Stimulated activated CD4-positive, alpha-beta T cell treated with anti-CD3 and anti-CD28 coated beads, Interleukin-1b, Interleukin-23, amount 100 ng/mL, for 4 hours (primary cell): ENCODE measurements at regions not wholly inside any gene's neighbourhood (a gene's known extent, or its start where the extent isn't known, plus 50 kb on each side); places are given as distances from the start of the nearest gene placed in this dataset.

Source experiments
- DNase-seq, 2 donors: peaks; one replicate each; pipeline ENCODE4 v3.0.0-alpha.2; 2020; ENCODE audit warnings: low read depth in 2 of 2

DNA sequence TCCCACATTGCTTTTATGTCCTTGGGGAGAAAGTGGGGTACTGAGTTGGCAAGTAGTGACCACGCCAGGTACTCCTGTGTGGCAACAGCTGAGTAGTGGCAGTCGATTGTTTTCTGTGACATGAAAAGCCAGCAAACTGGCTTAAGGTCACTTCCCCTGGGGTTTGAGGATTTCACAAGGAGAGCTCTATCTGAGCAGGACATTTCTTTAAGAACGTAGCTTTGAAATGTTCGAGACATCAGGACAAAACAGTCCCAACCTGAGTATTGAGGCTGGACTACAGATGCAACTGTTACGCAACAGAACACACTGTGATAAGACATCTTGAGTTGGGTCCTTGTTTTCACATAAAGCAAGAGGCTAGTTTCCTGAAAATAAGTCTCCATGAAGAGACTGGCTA is 146.7 kb upstream of the KLF14 start:
- no peak for DNase-seq

DNA sequence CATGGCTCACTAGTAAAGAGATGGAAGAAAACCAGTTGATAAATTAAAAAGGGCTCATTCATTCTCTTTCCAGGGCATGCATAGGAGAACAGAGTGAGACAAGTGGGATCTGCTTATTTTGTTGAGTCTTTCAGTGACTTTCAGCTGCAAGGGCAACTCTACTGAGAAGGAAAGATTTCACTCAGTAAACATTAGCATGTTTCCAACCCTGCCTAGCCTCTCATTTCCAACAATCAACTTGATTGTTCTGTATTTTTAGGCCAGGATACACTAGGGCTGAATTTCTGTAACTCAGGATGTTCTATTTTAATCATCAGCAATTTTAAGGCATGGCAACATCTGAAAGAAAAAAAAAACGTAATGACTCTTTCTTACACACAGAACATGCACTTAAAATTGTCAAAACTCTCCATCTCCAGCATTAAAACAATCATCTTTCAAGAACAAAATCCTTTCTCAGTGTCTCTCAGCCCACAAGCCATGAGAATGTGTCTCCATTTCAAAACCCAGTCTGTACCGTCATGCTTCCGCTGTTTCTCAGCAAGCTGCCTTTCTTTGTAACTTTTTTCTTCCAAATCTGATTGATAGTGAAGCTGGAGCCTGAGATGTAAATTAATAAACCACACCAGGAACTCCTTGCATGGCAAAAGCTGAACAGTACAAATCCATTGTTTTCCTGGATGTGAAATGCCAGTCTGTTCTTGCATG is 147.2 kb upstream of the KLF14 start:
- no peak for DNase-seq

DNA sequence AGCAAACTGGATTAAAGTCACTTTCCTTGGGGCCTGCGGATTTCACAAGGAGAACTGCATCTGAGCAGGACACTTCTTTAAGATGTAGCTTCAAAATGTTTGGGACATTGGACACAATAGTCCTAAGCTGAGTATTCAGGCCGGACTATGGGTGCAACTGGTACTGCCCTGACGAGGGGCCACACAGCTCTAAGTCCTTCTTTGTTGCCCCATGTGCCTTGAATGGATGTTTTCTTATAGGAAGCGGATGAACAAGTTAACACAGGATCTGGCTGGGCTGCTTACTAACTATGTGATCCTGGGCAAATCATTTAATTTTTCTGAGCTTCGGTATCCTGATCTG is 147.8 kb upstream of the KLF14 start:
- no peak for DNase-seq

DNA sequence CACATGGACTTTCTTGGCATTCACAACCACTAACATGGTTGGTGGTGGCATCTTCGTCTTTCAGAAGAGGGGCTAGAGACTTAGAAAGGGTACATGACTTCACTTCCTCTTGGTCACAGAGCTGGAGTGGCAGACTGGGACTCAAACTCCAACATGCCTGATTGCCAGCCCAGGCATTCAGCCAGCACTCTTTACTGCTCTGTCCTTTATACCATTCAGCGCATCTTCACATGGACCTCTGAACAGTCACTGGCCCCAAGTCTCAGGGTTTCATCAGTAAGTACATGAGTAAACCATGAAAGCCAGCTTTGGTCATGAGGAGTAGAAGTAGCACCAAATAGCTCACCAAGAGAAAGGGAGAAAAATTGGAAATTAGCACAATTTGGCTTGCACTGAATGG is 148.4 kb upstream of the KLF14 start:
- no peak for DNase-seq

DNA sequence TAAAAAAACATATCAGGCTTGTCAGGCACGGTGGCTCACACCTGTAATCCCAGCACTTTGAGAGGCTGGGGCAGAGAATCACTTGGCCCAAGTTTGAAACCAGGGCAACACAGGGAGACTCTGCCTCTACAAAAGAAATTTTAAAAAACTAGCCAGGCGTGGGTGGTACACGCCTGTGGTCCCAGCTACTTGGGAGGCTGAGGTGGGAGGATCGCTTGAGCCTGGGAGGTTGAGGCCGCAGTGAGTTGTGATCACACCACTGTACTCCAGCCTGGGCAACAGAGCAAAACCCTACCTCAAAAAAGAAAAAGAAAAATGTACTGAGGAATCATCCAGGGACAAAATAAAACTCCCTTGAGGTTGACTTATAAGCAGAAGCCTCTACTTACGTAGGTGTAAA is 149.9 kb upstream of the KLF14 start:
- DNase-seq: no peak

DNA sequence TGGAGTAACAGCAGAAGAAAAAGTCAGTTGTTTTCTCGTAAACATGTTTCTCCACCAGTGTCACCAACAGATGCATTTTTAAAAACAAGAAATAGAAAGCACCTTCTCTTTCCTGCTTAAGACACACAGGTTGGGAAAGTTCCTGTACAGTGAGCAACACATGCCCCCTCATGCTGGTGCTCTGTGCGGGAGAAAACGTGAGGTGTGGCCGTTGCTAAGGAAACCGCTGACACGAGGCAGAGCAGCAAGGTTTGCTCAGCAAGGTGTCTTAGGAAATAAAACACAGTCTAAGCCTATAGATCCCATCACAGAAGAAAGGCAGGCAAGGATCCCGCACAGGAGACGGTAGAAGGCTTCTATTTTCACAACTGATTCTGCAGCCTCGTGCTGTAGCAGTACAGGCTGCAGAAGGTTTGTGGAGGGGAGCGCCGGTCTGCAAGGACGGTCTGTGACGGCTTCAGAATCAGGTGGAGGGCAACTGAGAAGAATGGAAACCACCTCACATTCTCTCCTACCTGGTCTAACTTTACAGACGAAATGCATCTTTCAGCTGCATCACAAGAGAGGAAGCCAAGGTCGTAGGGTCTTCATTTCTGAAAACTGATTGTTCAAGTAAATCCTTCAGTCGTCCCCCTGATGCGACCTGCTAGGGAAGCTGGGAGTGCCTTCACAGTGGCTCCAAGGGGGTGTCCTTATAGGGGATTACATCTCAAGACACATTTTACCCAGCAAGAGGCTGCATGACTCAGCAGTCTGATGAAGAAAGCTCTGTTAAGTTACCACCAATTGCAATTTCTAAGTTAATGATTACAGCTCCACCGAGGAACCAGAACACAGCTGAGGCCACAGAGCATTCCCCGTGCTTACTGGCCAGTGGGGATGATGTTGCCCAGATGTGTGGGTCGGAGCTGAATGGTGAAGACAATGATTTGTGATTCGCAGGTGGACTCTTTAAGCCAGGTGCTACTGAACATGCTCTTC is 150.7 kb upstream of the KLF14 start:
- DNase-seq: no peak

DNA sequence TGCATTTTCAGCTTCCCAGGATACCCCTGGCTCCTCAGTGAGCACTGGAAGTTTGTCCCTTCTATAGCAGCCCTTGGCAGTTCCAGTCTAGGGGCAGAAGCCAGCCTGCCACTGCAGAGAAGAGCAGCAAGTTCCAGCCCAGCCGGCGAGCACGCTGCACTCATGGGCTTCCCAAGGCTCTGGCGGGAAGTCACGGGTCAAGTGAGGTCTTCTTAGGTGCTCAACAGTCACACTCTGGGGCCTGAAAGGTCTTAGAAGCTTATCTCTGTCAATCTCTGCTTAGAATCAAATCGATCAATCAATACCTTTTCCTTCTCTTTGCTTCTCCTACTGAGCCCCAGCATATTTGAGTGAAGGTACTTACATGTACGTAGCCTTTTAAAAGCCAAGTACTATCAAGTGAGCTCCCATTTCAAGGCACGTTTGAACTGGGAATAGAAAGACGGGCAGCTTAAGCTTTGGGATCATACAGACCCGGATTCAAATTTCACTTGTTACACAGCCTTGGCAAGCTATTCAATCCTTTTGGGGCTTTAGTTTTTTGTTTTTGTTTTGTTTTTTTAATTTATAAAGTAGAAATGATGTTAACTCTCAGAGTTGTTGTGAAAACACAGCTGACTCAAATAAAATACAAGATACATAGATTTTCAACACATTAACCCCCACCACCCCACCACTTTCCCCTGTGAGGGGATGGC is 152.6 kb upstream of the KLF14 start:
- DNase-seq: no peak

DNA sequence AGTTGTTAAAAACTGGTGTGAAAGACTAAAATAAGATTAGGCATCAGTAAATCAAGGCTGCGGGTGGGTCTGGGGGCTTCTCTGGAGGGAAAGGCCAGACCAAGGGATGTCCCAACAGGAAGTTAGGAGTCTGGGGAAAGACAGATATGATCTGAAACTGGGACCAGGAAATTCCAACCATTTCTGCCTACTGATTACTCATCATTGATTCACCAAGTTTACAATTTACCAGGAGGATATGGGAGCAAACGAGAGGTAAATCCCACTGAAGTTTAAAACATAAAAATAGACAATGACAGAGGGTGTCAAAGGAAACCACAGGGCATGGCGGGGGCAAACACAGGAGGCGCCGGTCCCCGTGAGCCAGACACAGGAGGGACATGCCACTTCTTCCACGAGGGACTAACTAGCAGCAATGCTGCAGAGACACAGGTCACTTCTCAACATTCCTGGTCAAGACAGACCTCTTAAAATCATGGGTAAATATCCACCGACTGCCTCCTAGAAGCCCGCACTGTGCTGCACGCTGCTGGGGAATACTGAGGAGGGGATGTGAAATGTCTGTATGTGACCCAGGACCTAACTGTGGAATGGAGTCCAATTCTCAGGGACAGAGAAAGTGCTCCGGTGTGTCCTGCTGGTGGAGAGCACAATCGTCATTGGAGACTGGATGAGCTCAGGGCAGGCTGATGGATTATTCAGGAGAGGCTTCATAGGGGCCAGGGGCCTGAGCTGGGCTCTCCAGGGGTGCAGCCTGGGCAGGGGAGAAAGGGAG is 153.4 kb upstream of the KLF14 start:
- no peak for DNase-seq

DNA sequence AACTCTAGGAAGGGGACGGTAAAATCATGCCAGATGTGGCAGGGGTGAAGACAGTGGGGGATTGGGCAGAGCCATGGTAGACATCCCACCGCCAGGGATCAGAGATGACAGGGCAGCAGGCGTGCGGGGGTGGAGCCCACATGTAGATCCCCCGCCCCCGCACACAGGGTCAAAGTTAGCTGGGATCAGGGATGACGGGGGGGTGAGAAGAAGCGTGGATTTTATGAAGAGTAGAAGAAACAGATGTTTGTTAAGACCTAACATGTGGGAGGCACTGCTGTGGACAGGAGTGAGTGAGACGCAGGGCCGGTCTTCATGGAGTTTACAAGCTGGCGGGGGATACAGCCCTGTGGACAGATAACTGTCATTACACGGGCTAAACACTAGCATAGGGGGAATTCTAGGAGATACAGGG is 154.0 kb upstream of the KLF14 start:
- DNase-seq: no peak

DNA sequence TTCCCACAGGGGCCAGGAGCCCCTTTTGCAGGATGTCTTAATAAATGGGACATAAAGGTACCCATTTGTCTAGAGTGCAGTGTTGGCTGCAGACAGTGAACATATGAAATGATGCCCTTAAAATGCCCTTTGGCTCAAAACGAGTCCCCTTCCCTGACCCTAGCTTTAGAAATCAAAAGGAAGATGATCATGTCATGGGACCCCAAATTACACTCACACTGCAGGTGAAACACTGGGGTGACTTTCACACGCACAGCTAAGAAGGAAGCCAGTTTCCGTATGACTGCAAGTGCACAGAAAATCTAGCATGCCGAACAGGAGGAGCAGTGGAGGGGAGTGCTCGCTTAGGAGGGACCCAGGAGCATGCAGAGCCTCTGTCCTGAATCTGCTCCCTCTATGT is 154.5 kb upstream of the KLF14 start:
- DNase-seq: no peak

DNA sequence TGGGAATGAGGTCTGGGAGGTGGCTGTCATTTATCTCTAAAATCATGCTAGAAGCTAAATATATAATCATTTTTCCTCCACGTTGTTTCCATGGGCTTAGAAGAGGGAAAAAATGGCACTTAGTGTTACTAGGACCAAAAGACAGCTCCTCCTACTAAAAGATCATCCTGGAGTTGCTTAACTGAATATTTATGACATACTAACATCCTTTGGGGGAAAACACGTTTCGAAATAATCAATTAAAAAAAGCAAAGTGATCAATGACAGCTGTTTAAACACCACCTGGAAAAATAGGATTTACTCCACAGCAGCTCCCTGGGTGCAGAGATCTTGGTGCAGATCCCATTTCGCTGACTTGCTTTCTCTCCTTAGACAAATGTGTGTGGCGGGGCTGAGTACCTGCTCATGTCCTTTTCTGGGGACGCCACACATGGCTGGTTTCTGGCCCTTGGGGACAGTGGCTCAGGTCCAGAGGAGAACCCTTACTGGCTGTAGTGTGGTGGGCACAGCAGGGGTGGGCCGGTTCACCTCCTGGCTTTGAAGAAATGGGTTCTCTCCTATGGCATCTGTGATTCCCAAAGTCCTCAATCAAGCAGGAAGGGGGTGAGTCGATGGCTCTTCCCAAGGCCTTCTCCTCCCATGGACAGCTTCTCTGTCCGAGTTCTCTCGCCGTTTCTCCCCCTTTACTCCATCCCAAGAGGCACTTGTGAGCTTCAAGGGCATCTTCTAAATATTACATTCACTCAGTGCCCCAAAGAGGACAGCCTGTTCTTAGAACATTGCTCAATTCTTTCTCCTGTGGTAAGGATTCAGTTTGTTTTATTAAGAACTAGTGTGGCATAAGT is 156.4 kb upstream of the KLF14 start:
- no peak for DNase-seq

DNA sequence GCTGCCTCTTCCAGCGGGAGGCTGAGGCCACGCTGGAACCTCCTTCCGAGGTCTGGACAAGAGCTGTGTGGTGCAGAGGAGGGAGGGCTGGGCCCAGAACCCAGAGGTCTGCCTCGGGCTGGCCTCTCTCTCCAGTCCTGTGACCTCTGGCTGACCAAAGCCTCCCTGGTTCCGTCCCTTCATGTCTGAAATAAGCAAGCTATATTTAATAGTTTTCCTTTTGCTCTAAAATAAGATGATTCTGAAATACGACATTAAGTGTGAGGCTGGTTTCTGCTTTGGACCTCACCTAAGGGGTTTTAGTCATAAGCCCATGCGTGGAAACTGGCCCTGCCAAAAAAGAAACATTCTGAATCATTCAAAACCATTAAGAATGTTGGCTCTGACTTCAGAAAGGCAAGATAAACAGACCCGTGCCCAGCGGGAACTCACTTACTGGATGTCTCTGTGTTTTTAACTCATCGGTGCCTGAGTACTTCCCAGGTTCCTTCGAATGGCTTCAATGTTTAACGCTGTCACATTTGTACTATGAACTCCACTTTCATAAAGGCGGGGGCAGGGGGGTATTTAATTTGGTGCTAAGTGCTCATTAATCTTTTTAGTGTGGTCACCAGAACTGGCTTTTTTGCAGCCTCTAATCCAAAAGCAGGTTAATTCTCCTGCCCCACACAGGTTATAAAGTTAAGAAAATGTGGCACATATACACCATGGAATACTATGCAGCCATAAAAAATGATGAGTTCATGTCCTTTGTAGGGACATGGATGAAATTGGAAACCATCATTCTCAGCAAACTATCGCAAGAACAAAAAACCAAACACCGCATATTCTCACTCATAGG is 157.5 kb upstream of the KLF14 start:
- no peak for DNase-seq

DNA sequence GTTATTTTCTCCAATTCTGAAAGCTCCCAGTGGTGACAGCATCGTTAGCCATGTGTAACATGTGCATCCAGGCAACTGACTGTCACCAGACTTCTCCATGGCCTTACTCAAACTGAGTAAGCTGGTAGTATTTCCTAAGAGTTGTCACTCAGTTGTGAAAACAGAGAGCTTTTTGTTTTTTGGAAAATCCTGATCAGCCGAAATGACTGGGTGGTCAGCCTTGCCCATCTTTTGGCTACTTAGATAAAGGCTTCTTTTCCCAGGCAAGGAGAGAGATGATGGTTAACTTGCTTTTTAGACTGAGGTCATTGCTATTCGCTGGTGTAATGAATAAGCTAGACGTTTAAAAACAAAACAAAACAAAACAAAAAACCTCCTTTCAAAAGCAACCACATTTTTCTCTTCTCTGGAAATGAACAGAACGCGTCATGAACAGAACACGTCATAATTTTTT is 159.5 kb upstream of the KLF14 start:
- no peak for DNase-seq

DNA sequence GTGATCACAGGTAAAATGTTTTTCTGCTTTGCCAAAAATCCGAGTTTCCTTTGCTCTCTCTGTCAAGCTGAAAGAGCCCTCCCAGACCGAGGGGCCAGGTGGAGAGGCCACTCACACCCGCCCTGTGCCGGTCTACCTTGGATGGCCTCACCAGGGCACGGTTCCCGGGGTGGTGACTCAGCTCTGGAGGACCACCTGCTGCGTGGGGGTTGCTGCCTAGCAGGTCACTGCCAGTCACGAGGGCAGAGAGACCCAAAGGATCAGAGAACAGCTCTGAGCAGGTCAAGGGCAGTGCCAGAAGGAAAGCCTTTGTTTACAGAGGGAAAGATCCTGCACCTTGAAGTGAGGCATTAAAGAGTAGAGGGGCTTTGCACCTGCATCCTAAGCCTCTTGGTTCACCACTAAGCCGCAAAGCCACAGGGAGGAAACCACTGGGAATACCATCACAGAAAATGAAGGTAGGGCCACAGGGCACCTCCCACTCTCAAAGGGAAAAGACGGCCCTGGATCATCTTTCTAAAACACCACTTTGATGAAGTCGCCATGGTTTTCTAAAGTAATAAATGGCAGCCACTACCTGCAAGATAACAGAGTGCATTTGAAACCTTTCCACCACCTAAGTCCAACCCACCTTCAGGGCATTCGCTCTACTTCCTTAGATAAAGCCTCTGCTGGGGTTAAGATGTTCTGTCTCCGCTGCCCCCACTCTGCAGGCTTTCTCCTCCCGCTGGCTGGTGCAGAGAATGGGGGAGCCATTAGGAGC is 160.3 kb upstream of the KLF14 start:
- DNase-seq: no peak

DNA sequence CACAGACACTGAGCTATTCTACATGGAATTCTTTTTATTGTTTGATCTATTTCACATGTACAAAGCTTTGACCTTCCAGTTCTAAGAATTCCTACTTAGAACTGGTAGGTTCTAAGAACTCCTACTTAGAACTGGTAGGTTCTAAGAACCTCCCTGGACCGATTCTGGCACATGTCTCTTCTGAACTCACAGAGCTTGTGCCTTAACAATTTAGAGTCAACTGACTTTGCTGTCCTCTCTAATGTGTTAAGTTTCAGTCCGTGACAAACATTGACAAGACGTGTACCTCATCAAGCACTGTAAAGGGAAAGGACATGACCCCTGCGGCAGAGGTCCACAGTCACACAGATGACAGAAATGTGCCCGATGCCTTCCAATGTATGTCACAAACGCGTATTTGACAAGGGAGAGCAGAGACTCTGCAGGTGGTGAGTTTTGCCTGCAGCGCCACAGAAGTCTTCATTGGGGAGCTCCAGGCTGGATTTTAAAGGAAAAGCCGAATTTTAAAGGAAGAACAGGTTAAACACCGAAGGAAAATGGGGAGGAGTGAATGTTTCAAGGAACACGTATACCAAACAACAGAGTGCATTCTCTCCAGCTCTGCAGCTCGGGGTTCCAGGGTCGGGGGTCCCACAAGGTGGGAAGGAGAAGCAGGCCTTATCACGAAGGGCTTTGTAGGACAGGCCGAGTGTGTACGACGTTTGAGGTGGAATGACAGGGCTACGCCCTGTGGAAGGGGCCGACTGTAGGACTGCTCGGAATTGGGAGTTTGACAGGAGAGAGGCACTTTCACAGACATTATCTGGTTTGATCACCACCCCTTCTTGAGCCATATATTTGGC is 161.1 kb upstream of the KLF14 start:
- no peak for DNase-seq

DNA sequence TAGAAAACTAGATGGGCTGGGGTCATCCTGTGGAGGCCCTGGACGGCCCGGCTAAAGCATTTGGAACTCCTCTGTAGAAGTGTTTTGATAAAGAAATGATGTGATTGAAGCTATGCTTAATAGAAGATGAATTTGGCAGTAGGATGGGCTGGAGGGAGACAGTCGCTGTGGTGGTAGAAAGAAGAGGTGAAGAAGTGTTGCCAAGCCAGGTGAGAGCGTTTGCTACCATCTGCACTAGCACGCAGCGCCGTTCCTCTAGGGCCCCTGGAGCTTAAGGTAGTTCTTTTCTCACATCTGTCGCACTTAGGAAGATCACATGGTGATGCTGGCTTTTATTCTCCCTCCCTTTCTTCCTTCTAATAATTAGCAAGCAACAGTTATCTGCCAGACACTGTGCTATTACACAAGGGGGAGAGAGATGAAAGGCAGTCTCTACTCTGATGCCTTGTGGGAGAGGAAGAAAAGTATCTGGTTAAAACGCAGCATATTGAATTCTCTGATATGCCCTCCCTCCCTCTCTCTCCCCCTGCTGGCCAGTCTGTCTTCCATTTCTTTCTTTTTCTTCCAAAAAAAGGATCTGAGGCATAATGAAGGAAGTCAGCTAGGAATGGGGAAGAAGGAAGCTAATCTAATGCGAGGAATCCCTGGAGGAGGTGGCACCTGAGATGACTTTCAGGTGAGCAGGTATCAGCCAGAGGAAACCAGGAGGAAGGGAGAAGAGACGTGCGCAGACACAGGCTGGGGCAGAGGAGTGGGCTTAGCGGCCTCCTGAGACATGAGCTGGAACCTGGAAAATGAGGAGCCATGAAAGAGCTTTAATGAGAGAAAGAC is 162.3 kb upstream of the KLF14 start:
- DNase-seq: no peak

DNA sequence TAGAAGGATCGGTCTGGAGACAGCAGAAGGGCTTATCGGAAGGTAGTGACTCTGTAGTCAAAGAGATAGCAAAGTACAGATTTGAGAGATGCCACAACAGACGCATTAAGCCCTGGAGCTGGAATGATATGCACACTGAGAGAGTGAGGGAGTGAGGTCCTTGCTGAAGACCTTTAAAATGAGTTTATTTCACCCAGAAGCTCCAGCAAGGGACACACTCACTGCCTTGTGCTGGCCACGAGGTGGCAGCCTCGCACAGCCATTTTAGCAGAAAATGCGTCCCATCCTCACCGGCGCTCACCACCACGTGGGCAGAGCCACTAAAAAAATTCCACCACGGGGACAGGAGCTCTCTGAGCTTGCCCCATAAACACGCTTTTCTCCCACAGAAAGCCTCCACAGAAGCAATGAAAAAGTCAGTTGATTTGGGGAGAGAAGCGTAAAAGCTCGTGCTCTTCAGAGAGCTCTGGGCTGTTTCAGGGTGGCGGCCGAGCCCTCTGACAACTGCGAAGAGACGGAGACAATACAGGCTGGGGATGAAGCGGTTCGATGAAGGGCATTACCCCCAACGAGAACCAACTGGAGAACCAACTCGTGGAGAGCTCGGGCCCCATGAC is 163.0 kb upstream of the KLF14 start:
- peak; percentile 62 to 68 for DNase-seq
